SK-N-SH (cell line): ENCODE measurements at regions not wholly inside any gene's neighbourhood (a gene's known extent, or its start where the extent isn't known, plus 50 kb on each side); places are given as distances from the start of the nearest gene placed in this dataset.

ENCODE experiments used
- EP300 ChIP-seq, 2 experiments: IDR thresholded peaks; 2 replicates each; pipeline versions ENCODE4 v1.4.0 to v1.6.1; 2012; ENCODE audit warnings: borderline replicate concordance in 1 of 2, low read depth in 1 of 2, low read length in 1 of 2
- GATA2 ChIP-seq: sonication (generic); formaldehyde crosslinking; IDR thresholded peaks from 2 replicates; pipeline ENCODE4 v1.5.0; 2020; ENCODE audit warnings: mild to moderate bottlenecking, missing genetic modification reagents
- JUND ChIP-seq: IDR thresholded peaks from 2 replicates; pipeline ENCODE4 v1.4.0; 2012
- NRF1 ChIP-seq: IDR thresholded peaks from 2 replicates; pipeline ENCODE4 v1.6.1; 2012; ENCODE audit warnings: low read depth, mild to moderate bottlenecking, low read length
- POLR2AphosphoS5 ChIP-seq: IDR thresholded peaks from 2 replicates; pipeline ENCODE4 v1.6.1; 2012; ENCODE audit warnings: low read depth, low read length
- RAD21 ChIP-seq: IDR thresholded peaks from 2 replicates; pipeline ENCODE4 v1.6.1; 2012; ENCODE audit warnings: mild to moderate bottlenecking, low read length
- RFX5 ChIP-seq: IDR thresholded peaks from 2 replicates; pipeline ENCODE4 v1.6.1; 2012; ENCODE audit warnings: mild to moderate bottlenecking, improper control_type of control experiment, low read length
- SIN3A ChIP-seq: IDR thresholded peaks from 2 replicates; pipeline ENCODE4 v1.6.1; 2012; ENCODE audit warnings: low read depth, mild to moderate bottlenecking, low read length, moderate library complexity, borderline replicate concordance
- TAF1 ChIP-seq: IDR thresholded peaks from 2 replicates; pipeline ENCODE4 v1.6.1; 2012; ENCODE audit warnings: low read depth, mild to moderate bottlenecking, low read length, moderate library complexity, borderline replicate concordance
- TF ChIP-seq, protein P1 (sequence below): fragments of 200-600 bp; sonication (generic); IDR thresholded peaks from 2 replicates; pipeline ENCODE4 v1.6.1; 2017; ENCODE audit warnings: antibody characterized with exemption, mild to moderate bottlenecking, moderate library complexity
- TF ChIP-seq, protein P2 (sequence below): fragments of 150-350 bp; IDR thresholded peaks from 2 replicates; pipeline ENCODE4 v1.6.1; 2016; ENCODE audit warnings: mild to moderate bottlenecking, low read depth, low read length
- TF ChIP-seq, protein P3 (sequence below): fragments of 150-350 bp; IDR thresholded peaks from 2 replicates; pipeline ENCODE4 v1.6.1; 2017; ENCODE audit warnings: antibody characterized with exemption, low read length, low read depth, borderline replicate concordance
- TF ChIP-seq, protein P4 (sequence below): IDR thresholded peaks from 2 replicates; pipeline ENCODE4 v1.6.1; 2012; ENCODE audit warnings: mild to moderate bottlenecking, low read depth, low read length, moderate library complexity
- TF ChIP-seq, protein P5 (sequence below): IDR thresholded peaks from 2 replicates; pipeline ENCODE4 v1.4.0; 2012; ENCODE audit warnings: low read depth, borderline replicate concordance

GRCh38 chr16:51429041-51429440, 278.0 kb upstream of the SALL1 start:
- TF ChIP-seq NRF1 (no peak), JUND (no peak), POLR2AphosphoS5 (no peak), RAD21 (no peak), EP300 (IDR thresholded peaks at IDR 0.05; ENCODE audit: borderline replicate concordance in 1 of 2, low read depth in 1 of 2, low read length in 1 of 2) (no peak), TAF1 (no peak), GATA2 (CRISPR knock-in tag) (no peak), RFX5 (no peak), SIN3A (no peak)
- TF ChIP-seq, protein P1, sequence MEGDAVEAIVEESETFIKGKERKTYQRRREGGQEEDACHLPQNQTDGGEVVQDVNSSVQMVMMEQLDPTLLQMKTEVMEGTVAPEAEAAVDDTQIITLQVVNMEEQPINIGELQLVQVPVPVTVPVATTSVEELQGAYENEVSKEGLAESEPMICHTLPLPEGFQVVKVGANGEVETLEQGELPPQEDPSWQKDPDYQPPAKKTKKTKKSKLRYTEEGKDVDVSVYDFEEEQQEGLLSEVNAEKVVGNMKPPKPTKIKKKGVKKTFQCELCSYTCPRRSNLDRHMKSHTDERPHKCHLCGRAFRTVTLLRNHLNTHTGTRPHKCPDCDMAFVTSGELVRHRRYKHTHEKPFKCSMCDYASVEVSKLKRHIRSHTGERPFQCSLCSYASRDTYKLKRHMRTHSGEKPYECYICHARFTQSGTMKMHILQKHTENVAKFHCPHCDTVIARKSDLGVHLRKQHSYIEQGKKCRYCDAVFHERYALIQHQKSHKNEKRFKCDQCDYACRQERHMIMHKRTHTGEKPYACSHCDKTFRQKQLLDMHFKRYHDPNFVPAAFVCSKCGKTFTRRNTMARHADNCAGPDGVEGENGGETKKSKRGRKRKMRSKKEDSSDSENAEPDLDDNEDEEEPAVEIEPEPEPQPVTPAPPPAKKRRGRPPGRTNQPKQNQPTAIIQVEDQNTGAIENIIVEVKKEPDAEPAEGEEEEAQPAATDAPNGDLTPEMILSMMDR = no peak
- TF ChIP-seq, protein P2, sequence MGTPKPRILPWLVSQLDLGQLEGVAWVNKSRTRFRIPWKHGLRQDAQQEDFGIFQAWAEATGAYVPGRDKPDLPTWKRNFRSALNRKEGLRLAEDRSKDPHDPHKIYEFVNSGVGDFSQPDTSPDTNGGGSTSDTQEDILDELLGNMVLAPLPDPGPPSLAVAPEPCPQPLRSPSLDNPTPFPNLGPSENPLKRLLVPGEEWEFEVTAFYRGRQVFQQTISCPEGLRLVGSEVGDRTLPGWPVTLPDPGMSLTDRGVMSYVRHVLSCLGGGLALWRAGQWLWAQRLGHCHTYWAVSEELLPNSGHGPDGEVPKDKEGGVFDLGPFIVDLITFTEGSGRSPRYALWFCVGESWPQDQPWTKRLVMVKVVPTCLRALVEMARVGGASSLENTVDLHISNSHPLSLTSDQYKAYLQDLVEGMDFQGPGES = no peak
- TF ChIP-seq, protein P3, sequence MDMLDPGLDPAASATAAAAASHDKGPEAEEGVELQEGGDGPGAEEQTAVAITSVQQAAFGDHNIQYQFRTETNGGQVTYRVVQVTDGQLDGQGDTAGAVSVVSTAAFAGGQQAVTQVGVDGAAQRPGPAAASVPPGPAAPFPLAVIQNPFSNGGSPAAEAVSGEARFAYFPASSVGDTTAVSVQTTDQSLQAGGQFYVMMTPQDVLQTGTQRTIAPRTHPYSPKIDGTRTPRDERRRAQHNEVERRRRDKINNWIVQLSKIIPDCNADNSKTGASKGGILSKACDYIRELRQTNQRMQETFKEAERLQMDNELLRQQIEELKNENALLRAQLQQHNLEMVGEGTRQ = no peak
- TF ChIP-seq, protein P4, sequence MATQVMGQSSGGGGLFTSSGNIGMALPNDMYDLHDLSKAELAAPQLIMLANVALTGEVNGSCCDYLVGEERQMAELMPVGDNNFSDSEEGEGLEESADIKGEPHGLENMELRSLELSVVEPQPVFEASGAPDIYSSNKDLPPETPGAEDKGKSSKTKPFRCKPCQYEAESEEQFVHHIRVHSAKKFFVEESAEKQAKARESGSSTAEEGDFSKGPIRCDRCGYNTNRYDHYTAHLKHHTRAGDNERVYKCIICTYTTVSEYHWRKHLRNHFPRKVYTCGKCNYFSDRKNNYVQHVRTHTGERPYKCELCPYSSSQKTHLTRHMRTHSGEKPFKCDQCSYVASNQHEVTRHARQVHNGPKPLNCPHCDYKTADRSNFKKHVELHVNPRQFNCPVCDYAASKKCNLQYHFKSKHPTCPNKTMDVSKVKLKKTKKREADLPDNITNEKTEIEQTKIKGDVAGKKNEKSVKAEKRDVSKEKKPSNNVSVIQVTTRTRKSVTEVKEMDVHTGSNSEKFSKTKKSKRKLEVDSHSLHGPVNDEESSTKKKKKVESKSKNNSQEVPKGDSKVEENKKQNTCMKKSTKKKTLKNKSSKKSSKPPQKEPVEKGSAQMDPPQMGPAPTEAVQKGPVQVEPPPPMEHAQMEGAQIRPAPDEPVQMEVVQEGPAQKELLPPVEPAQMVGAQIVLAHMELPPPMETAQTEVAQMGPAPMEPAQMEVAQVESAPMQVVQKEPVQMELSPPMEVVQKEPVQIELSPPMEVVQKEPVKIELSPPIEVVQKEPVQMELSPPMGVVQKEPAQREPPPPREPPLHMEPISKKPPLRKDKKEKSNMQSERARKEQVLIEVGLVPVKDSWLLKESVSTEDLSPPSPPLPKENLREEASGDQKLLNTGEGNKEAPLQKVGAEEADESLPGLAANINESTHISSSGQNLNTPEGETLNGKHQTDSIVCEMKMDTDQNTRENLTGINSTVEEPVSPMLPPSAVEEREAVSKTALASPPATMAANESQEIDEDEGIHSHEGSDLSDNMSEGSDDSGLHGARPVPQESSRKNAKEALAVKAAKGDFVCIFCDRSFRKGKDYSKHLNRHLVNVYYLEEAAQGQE = no peak
- TF ChIP-seq, protein P5, sequence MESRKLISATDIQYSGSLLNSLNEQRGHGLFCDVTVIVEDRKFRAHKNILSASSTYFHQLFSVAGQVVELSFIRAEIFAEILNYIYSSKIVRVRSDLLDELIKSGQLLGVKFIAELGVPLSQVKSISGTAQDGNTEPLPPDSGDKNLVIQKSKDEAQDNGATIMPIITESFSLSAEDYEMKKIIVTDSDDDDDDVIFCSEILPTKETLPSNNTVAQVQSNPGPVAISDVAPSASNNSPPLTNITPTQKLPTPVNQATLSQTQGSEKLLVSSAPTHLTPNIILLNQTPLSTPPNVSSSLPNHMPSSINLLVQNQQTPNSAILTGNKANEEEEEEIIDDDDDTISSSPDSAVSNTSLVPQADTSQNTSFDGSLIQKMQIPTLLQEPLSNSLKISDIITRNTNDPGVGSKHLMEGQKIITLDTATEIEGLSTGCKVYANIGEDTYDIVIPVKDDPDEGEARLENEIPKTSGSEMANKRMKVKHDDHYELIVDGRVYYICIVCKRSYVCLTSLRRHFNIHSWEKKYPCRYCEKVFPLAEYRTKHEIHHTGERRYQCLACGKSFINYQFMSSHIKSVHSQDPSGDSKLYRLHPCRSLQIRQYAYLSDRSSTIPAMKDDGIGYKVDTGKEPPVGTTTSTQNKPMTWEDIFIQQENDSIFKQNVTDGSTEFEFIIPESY = no peak
